ENCODE measurements at regions not wholly inside any gene's neighbourhood (a gene's known extent, or its start where the extent isn't known, plus 50 kb on each side); places are given as distances from the start of the nearest gene placed in this dataset.

- TF ChIP-seq CTCF (IDR thresholded peaks at IDR 0.05 in 2 of 3, conservative IDR thresholded peaks at IDR 0.05 in 1 of 3; ENCODE audit: insufficient read depth in 2 of 3, low read depth in 1 of 3, low read length in 3 of 3) (no peak), CREB1 (IDR thresholded peaks at IDR 0.05) (no peak), CREB1 (CRISPR knock-in tag; IDR thresholded peaks at IDR 0.05) (no peak), MTA2 (IDR thresholded peaks at IDR 0.05; ENCODE audit: low read depth) (no peak), POLR2AphosphoS5 (IDR thresholded peaks at IDR 0.05; ENCODE audit: control insufficient read depth, insufficient read depth, low read depth, low read length) (no peak), SIN3B (IDR thresholded peaks at IDR 0.05; ENCODE audit: low read depth) (no peak), SFPQ (IDR thresholded peaks at IDR 0.05; ENCODE audit: low read depth, low read length) (no peak), EZH2 (IDR thresholded peaks at IDR 0.05; ENCODE audit: borderline replicate concordance, low read depth, low read length) (no peak)
Measured at GRCh38 chr14:104442107-104442551, 137.4 kb upstream of the C14orf180 start.

All from K562 (cell line).